Activated naive CD4-positive, alpha-beta T cell treated with anti-CD3 and anti-CD28 coated beads, Interleukin-2, amount 10 ng/mL, durations not matched to agents 7 days and 5 days (primary cell): ENCODE measurements at regions not wholly inside any gene's neighbourhood (a gene's known extent, or its start where the extent isn't known, plus 50 kb on each side); places are given as distances from the start of the nearest gene placed in this dataset.

Experiments used
- CTCF ChIA-PET: fragments of 350-600 bp; sonication (Branson Sonifier 250); formaldehyde crosslinking; loops from one replicate; lab custom pipeline; 2021; ENCODE audit warnings: antibody characterized with exemption; lab: Charles Lee
- DNase-seq: peaks from one replicate; pipeline ENCODE4 v3.0.0-alpha.2; 2020
- H3K27ac Mint-ChIP-seq: one replicate; pipeline ENCODE4 v1.8.0; 2021; ENCODE audit warnings: mild to moderate bottlenecking, moderate library complexity, mixed read lengths
- H3K27me3 Mint-ChIP-seq: one replicate; pipeline ENCODE4 v1.8.0; 2021; ENCODE audit warnings: mild to moderate bottlenecking, mixed read lengths
- H3K36me3 Mint-ChIP-seq: one replicate; pipeline ENCODE4 v1.8.0; 2021; ENCODE audit warnings: mixed read lengths
- H3K4me1 Mint-ChIP-seq: one replicate; pipeline ENCODE4 v1.8.0; 2021; ENCODE audit warnings: mixed read lengths
- H3K4me3 Mint-ChIP-seq: one replicate; pipeline ENCODE4 v1.8.0; 2021; ENCODE audit warnings: mild to moderate bottlenecking, moderate library complexity, mixed read lengths
- H3K9me3 Mint-ChIP-seq: one replicate; pipeline ENCODE4 v1.8.0; 2021; ENCODE audit warnings: mixed read lengths

DNA sequence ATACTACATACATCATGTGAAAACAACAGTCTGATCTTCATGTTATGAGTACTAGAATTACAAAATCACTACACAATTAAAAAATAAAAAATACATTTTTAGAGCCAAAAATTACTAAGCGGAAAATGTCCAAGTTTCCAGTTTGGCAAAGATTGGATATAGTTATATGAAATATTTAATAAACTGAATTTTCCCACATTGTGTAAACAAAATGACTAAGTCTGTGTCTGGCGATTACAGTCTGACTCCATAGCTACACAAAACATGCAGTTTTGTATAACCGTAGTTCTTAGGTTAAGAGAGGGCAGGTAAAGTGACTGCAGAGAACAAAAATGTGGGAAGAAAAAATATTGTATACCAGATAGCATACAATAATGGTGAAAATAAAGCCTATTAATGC is 59.2 kb upstream of the TMEM47 start:
- Mint-ChIP-seq H3K36me3 (no peaks in the 10 kb centered on the region), H3K27ac (no peak overlapping the region), H3K4me1 (no peaks in the 10 kb centered on the region), H3K9me3 (peaks cover 2% of the 10 kb centered on the region), H3K4me3 (no peak overlapping the region), H3K27me3 (no peaks in the 10 kb centered on the region)
- no peak for DNase-seq
- CTCF ChIA-PET = no interaction called here

DNA sequence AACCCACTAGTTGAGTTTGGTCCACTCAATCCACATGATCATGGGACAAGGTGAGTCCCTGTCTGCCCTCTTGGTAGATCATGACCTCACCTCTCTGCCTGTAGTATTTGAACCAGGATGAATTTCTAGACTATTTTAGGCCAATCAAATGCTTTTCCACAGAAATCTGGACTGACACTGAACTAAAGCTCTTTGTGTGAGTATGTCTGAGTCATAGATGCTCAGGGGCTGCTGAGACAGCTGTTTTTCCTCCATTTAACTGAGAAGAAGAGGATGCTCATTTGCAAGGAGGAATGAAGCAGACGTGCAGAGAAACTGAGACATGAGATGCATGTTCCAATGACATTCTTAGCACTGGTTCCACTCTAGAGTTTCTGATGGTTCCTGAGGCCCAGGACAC is 77.3 kb upstream of the TMEM47 start:
- CTCF ChIA-PET = no interaction called here

DNA sequence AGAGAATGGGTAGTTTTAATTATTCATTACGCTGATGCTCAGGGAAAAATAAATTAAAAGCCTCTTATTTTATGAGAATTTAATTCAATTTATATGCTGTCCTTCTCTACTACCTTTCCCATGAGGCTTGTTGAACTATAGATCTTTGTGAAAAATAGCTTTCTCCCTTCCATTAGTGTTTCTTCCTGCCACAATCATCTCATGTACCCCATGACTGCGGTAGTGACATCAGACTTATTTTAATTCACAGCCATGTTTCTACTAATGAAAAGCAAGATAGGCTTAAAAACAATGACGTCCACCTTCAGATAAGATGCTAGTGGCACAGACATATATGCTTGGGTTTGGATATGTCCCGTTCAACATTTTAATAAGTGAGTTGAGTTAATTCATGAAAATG is 87.4 kb upstream of the TMEM47 start:
- Mint-ChIP-seq H3K36me3 (no peaks in the 10 kb centered on the region), H3K9me3 (peaks cover 2% of the 10 kb centered on the region), H3K27ac (no peak overlapping the region), H3K4me1 (no peaks in the 10 kb centered on the region), H3K4me3 (no peak overlapping the region), H3K27me3 (no peaks in the 10 kb centered on the region)
- CTCF ChIA-PET = no interaction called here
- DNase-seq = no peak

More for the DNA sequence above, 77.3 kb upstream of the TMEM47 start:
- Mint-ChIP-seq H3K36me3 (no peaks in the 10 kb centered on the region), H3K9me3 (peaks cover 4% of the 10 kb centered on the region), H3K4me3 (no peak overlapping the region), H3K27ac (no peak overlapping the region), H3K4me1 (no peaks in the 10 kb centered on the region), H3K27me3 (no peaks in the 10 kb centered on the region)
- DNase-seq = no peak

DNA sequence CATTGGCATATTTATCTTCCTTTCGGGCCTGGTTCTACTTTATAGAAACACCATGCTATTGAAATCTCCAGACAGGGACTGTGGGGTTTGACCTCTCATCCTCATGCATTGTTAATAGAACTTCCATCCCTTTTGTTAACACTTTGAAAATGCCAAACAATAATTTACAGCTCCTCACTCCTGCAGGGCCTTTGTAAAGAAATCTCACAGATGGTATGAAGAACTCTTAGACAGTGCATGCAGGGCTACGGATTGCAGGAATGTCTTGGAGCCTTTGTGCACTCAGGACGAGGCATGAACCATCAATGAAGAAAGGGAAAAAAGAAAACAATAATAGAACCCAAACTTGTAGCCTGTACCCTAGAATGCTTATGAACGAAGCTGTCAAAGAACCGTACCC is 92.8 kb upstream of the TMEM47 start:
- Mint-ChIP-seq H3K4me1 (no peaks in the 10 kb centered on the region), H3K27me3 (no peaks in the 10 kb centered on the region), H3K27ac (no peak overlapping the region), H3K4me3 (no peak overlapping the region), H3K36me3 (no peaks in the 10 kb centered on the region), H3K9me3 (peaks cover 2% of the 10 kb centered on the region)
- CTCF ChIA-PET = no interaction called here
- no peak for DNase-seq

DNA sequence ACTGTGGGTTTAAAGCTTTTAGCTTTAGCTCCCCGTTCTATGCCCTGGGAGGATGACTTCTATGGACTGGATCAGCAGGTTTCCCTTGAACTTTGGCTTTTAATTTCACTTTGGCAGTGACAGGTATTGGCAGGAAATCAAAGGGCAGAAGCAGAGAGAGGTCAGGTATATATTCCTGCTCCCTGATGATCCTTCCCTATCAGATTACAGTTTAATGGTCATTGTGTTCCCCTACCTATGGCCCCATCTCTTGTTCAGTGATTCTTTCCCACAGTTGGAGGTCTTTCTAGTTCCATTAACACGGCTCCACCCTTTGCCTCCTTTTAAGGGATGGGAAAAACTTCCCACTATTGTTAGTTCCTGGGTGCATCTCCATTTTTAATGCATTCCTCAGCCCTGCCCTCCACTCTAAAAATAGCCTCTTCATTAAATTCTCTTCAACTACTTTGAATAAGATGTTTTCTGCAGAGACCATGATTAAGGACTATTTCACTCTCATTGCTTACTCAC is 107.8 kb upstream of the TMEM47 start:
- Mint-ChIP-seq H3K4me1 (no peaks in the 10 kb centered on the region), H3K36me3 (no peaks in the 10 kb centered on the region), H3K27me3 (no peaks in the 10 kb centered on the region), H3K9me3 (no peaks in the 10 kb centered on the region), H3K27ac (no peak overlapping the region), H3K4me3 (no peak overlapping the region)
- DNase-seq = no peak
- CTCF ChIA-PET = no interaction called here

DNA sequence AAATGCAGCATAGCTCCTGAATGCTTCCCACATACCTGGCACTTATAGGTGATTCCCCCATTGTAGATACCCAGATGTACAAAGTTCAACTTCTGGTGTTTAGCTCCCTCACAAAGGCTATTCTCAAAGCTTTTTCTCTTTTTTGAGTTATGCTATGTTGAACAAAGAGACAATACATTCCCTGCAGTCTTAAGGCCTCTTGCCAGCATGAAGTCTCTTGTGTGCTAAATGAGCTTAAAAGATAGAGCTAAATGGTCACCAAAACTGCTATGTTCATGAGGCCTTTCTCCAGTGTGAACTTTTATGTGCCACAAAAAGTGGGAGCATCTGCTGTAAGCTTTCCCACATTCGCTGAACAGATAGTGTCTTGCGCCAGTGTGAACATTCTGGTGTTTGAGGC is 111.2 kb upstream of the TMEM47 start:
- peaks cover 2% of the 10 kb centered on the region for H3K9me3 Mint-ChIP-seq
- no peaks in the 10 kb centered on the region for H3K36me3 Mint-ChIP-seq
- CTCF ChIA-PET = no interaction called here
- no peaks in the 10 kb centered on the region for H3K27me3 Mint-ChIP-seq
- no peak for DNase-seq
- no peak overlapping the region for H3K4me3 Mint-ChIP-seq
- no peaks in the 10 kb centered on the region for H3K4me1 Mint-ChIP-seq
- H3K27ac Mint-ChIP-seq = no peak overlapping the region

DNA sequence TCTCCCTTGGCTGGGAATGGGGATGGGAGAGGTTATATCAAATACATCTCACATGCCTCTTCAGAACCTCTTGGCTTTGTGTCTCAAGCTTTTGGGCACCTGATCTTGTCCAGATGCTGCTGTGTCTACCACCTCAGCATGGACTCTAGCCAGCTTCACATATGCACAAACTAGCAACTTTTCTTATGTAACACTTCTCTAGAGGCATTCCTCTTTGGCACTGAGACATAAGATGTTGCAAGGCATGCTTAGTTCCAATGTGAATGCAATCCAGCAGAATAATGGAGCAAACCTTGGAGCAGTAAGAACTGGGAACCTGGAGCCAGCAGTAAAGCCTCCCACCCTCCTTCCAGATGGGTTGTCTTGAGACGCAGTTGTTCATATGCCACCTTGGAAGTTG is 113.4 kb upstream of the TMEM47 start:
- Mint-ChIP-seq H3K4me1 (no peaks in the 10 kb centered on the region), H3K27me3 (no peaks in the 10 kb centered on the region), H3K27ac (no peak overlapping the region), H3K36me3 (no peaks in the 10 kb centered on the region), H3K9me3 (peaks cover 2% of the 10 kb centered on the region), H3K4me3 (no peak overlapping the region)
- CTCF ChIA-PET = no interaction called here
- DNase-seq = no peak

DNA sequence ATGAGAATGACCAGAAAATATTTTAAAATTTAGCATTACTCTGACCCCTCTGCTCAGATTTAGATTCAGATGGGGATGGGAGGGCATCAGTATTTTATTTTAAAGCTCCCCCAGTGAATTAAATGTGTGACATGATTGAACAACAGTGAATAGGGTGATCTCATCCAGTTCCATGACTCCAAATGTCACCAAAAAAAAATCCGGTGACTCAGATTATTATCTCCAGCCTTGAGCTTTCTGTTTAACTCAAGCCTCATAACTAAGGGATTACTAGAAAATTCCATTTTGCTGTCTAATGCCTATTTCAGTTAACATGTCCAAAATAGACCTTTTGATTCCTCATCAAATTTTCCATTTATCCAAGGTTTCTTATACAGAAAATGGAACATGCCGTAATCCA is 121.8 kb upstream of the TMEM47 start:
- CTCF ChIA-PET = no interaction called here
- H3K4me3 Mint-ChIP-seq = no peak overlapping the region
- H3K9me3 Mint-ChIP-seq = no peaks in the 10 kb centered on the region
- no peak for DNase-seq
- H3K4me1 Mint-ChIP-seq = no peaks in the 10 kb centered on the region
- no peaks in the 10 kb centered on the region for H3K27me3 Mint-ChIP-seq
- no peaks in the 10 kb centered on the region for H3K36me3 Mint-ChIP-seq
- no peak overlapping the region for H3K27ac Mint-ChIP-seq

DNA sequence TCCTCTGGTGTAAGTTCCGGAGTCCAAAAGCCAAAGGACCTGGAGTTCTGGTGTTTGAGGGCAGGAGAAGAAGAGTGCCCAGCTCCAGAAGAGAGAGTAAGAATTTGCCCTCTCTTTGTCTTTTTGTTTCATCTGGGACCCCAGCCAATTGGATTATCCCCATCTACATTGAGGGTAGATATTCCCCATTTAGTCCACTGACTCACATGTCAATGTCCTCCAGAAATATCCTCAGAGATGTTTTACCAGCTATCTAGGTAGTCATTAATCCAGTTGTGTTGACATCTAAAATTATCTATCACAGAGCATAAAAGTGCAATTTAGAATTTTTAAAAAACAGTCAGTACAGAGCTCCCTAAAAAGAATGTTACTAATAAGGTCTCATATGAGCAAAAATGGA is 132.9 kb upstream of the TMEM47 start:
- no peak for DNase-seq
- no peaks in the 10 kb centered on the region for H3K9me3 Mint-ChIP-seq
- no peak overlapping the region for H3K27ac Mint-ChIP-seq
- no peaks in the 10 kb centered on the region for H3K36me3 Mint-ChIP-seq
- CTCF ChIA-PET = no interaction called here
- no peaks in the 10 kb centered on the region for H3K27me3 Mint-ChIP-seq
- no peak overlapping the region for H3K4me3 Mint-ChIP-seq
- no peaks in the 10 kb centered on the region for H3K4me1 Mint-ChIP-seq

DNA sequence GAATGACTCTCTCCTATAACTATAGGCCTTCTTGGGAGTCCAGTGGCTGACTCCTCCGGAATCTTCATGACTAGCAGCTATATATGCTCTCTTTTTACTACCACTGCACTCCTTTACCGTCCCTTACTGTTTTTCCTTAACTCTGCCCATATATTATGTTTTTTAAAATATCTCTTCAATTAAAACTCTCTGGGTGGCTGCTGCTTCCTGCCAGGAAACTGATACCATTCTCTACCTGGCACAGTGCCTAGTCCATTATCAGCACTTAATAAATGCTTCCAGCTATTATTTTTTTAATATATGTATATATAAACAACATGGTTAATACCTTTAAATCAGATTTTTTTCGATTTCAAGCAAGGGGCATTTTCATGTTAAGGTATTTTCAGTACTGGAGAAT is 136.6 kb upstream of the FAM47B start:
- Mint-ChIP-seq H3K27ac (no peak overlapping the region), H3K27me3 (no peaks in the 10 kb centered on the region), H3K36me3 (no peaks in the 10 kb centered on the region), H3K4me3 (no peak overlapping the region), H3K9me3 (no peaks in the 10 kb centered on the region), H3K4me1 (no peaks in the 10 kb centered on the region)
- DNase-seq = no peak
- CTCF ChIA-PET = no interaction called here

DNA sequence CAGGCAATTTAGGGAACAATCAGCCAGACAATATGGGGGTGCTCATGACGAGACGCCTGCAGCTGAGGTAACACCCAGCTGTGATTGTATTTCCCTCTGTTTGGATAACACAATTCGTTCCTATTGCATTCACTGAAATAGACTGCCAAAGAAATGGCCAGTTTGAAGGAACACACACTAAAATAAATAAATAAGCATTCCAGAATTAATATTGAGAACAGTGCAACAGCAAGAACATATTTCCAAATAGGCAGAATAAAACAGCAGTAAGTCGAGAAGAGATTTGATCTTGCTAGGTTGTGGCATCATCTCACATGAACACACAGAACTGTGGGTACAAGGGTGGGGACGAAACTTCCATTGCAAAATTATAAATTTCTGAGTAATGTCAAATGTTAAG is 133.5 kb upstream of the FAM47B start:
- Mint-ChIP-seq H3K36me3 (no peaks in the 10 kb centered on the region), H3K9me3 (no peaks in the 10 kb centered on the region), H3K4me3 (no peak overlapping the region), H3K27ac (no peak overlapping the region), H3K27me3 (no peaks in the 10 kb centered on the region), H3K4me1 (no peaks in the 10 kb centered on the region)
- CTCF ChIA-PET = no interaction called here
- no peak for DNase-seq

DNA sequence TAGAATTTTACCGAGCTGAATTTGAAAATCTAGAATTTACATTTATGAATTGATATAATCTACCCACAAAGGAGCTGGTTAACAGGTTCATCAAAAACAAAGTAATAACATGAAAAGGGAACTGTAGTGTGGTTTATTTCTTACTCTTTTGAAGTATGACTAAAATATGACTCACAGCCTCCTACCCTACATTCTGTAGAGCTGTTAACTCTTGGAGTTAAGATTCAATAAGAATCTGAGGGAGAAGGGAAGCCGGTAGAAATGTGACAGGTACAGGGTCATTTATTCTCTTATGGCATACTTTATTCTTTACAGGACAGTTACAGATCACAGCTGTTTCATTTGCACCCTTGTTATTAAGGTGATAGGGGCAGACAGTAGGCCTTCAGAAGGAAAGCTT is 132.2 kb upstream of the FAM47B start:
- H3K27me3 Mint-ChIP-seq = no peaks in the 10 kb centered on the region
- no peaks in the 10 kb centered on the region for H3K36me3 Mint-ChIP-seq
- CTCF ChIA-PET = no interaction called here
- no peaks in the 10 kb centered on the region for H3K9me3 Mint-ChIP-seq
- no peak overlapping the region for H3K4me3 Mint-ChIP-seq
- no peaks in the 10 kb centered on the region for H3K4me1 Mint-ChIP-seq
- no peak overlapping the region for H3K27ac Mint-ChIP-seq
- no peak for DNase-seq

DNA sequence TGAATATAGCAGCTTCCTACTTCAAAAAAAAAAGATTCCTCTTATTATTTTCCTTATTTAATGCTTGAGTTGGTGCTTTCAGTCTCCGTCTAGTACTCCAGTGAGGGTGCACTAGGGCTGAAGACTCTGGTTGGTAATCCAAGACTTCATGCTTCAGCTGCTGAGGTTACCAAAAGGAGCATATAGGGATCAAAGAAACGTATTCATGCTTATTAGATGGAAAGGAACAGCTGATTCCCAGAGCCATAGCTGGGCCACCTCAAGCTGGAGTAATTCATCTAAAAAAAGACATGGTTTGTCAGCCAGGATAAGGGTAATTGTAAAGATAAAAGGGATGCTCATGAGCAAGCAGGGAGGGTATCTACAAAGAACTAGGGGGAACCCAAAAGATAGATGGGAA is 131.7 kb upstream of the FAM47B start:
- CTCF ChIA-PET = no interaction called here
- Mint-ChIP-seq H3K36me3 (no peaks in the 10 kb centered on the region), H3K9me3 (no peaks in the 10 kb centered on the region), H3K4me1 (no peaks in the 10 kb centered on the region), H3K27me3 (no peaks in the 10 kb centered on the region), H3K27ac (no peak overlapping the region), H3K4me3 (no peak overlapping the region)
- no peak for DNase-seq

DNA sequence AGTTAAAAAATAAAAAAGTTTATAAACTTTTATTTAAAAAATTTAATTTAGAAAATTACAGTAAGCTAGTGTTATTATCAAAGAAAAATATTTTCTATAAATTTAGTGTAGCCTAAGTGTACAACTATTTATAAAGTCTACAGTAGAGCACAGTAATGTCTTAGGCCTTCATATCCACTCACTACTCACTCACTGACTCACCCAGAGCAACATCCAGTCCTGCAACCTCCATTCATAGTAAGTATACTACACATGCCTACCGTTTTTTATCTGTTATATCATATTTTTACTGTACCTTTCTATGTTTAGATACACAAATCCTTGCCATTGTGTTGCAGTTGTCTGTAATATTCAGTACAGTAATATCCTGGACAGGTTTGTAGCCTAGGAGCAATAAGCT is 129.0 kb upstream of the FAM47B start:
- H3K27me3 Mint-ChIP-seq = no peaks in the 10 kb centered on the region
- H3K4me1 Mint-ChIP-seq = no peaks in the 10 kb centered on the region
- DNase-seq = no peak
- peaks cover 4% of the 10 kb centered on the region for H3K9me3 Mint-ChIP-seq
- H3K27ac Mint-ChIP-seq = no peak overlapping the region
- H3K36me3 Mint-ChIP-seq = no peaks in the 10 kb centered on the region
- CTCF ChIA-PET = no interaction called here
- no peak overlapping the region for H3K4me3 Mint-ChIP-seq

DNA sequence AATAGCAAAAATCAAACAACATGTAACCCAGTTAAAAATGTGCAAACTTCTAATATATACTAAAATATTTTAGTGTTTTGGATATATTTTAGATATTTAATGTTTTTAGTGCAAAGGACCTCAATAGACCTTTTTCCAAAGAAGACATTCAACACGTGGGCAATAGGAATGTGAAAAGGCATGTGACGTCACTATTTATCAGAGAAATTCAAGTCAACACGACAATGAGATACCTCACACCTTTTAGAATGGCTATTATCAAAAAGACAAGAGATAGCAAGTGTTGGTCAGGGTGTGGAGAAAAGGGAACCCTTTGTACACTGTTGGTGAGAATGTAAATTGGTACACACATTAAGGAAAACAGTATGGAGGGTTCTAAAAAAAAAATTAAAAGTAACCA is 115.6 kb upstream of the FAM47B start:
- Mint-ChIP-seq H3K9me3 (peaks cover 3% of the 10 kb centered on the region), H3K27ac (no peak overlapping the region), H3K4me1 (no peaks in the 10 kb centered on the region), H3K4me3 (no peak overlapping the region), H3K27me3 (no peaks in the 10 kb centered on the region), H3K36me3 (no peaks in the 10 kb centered on the region)
- CTCF ChIA-PET = no interaction called here
- DNase-seq = no peak

DNA sequence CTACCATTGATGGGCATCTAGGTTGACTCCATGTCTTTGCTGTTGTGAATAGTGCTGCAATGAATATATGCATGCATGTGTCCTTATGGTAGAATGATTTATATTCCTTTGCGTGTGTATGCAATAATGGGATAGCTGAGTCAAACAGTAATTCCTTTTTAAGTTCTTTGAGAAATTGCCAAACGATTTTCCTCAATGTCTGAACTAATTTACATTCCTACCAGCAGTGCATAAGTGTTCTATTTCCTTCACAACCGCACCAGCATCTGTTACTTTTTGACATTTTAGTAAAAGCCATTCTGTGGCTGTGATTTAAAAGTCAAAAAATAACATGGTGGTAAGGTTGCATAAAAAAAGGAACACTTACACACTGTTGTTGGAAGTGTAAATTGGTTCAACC is 103.1 kb upstream of the FAM47B start:
- Mint-ChIP-seq H3K4me3 (no peak overlapping the region), H3K9me3 (peaks cover 4% of the 10 kb centered on the region), H3K4me1 (no peaks in the 10 kb centered on the region), H3K27ac (no peak overlapping the region), H3K36me3 (no peaks in the 10 kb centered on the region), H3K27me3 (no peaks in the 10 kb centered on the region)
- CTCF ChIA-PET = no interaction called here
- DNase-seq = no peak
